Left lobe of liver (tissue), 2 donors: ENCODE measurements at regions not wholly inside any gene's neighbourhood (a gene's known extent, or its start where the extent isn't known, plus 50 kb on each side); places are given as distances from the start of the nearest gene placed in this dataset.
"Not testable (repeated sequence)": the region's sequence is repeated elsewhere in the genome, so short reads cannot be mapped to it uniquely, and the experiment has no call there.

Experiments
- ATAC-seq: fragments of 200-7000 bp; cut with Tn5 transposase; one replicate; pipeline ENCODE4 v1.9.1; 2020; ENCODE audit warnings: mild to moderate bottlenecking, moderate library complexity
- DNase-seq: peaks from one replicate; pipeline ENCODE4 v3.0.0-alpha.2; 2020; ENCODE audit warnings: low spot score
- donor health status: DM: no; HTN: no; CAD: no; lungs with moderate emphysema.
- donor health status: DM: no; HTN: yes; CAD: no.

DNA sequence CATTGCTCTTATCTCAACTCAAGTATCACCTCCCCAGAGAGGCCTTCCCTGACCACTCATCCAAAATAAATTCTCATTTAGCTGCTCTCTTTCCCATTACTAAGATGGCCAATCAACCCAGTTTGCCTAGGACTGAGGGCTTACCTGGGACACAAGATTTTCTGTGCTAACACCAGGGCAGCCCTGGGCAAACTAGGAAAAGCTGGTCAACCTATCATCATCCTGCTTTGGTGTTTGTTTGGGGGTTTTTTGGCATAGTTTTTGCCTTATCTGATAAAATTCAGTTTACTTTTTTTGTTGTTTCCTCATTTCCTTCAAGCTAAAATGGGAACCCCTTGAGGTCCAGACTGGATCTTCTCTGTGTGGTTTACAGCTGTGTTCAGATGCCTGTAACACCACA lies 131.4 kb upstream of the NR2F2 start:
- ATAC-seq: no peak
- no peak for DNase-seq

- DNase-seq: no peak
- ATAC-seq: no peak
Observed at GRCh38 chr15:96200357-96200967, 130.0 kb upstream of the NR2F2 start.

- no peak for DNase-seq
- no peak for ATAC-seq
Observed at GRCh38 chr15:96201696-96202095, 128.8 kb upstream of the NR2F2 start.

DNA sequence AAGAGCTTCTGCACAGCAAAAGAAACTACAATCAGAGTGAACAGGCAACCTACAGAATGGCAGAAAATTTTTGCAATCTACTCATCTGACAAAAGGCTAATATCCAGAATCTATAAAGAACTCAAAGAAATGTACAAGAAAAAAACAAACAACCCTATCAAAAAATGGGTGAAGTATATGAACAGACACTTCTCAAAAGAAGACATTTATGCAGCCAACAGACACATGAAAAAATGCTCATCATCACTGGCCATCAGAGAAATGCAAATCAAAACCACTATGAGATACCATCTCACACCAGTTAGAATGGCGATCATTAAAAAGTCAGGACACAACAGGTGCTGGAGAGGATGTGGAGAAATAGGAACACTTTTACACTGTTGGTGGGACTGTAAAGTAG lies 124.9 kb upstream of the NR2F2 start:
- DNase-seq, ATAC-seq: not testable (repeated sequence)

GRCh38 chr15:96207377-96208006 lies 123.0 kb upstream of the NR2F2 start:
- DNase-seq: no peak
- ATAC-seq: peak; percentile 70

GRCh38 chr15:96209285-96209735 lies 121.2 kb upstream of the NR2F2 start:
- peak; percentile 77 for ATAC-seq
- peak; percentile 62 for DNase-seq

DNA sequence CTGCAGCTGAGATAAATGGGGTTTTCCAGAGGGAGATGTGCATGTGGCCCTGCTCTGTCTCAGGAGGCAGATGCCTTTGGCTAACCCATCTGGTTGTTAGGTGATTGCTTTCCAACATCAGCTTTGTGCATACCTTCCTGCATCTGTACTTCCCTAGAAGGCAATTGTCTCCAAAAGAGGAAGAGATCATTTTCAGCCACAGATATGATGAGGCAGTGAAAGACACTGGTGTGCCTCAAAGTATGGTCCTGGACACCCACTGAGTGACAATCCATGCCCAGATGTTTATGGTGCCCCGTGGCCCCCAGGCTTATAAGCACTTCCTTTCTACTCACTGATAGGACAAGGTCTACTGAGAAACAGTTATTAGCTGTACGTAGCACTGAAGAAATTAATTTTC lies 117.5 kb upstream of the NR2F2 start:
- ATAC-seq (no peak), DNase-seq (no peak)

GRCh38 chr15:96213896-96214295 lies 116.6 kb upstream of the NR2F2 start:
- ATAC-seq (peak; percentile 63), DNase-seq (peak; percentile 50)

DNA sequence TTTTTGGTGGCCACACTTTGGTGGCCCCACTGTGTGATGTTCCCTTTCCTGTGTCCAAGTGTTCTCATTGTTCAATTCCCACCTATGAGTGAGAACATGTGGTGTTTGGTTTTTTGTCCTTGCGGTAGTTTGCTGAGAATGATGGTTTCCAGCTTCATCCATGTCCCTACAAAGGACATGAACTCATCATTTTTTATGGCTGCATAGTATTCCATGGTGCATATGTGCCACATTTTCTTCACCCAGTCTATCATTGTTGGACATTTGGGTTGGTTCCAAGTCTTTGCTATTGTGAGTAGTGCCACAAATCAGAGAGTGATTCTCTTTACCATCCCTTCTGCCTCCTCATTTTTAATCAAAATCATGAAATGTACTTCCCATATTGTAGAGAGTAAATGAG lies 114.0 kb upstream of the NR2F2 start:
- DNase-seq, ATAC-seq: not testable (repeated sequence)

DNA sequence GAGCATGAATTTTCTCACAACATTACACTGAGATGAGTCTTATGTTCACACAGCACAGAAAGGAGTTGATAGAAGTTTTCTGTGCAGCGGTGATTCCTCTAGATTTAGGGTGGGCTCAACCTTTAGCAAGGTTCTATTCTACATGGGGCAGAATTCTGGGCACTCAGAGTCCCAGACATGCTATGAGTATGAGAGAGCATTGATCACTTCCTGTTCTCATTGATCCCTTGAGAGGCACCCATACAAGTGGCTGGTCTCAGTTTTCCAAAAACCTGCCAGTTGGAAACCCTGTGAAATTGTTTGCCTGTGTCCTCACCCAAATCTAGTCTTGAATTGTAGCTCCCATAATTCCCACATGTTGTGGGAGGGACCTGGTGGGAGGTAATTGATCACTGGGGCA lies 112.5 kb upstream of the NR2F2 start:
- no peak for DNase-seq
- no peak for ATAC-seq

GRCh38 chr15:96218623-96219455 lies 111.7 kb upstream of the NR2F2 start:
- no peak for ATAC-seq
- no peak for DNase-seq

GRCh38 chr15:96219681-96220080 lies 110.8 kb upstream of the NR2F2 start:
- ATAC-seq (no peak), DNase-seq (no peak)

- ATAC-seq: no peak
- DNase-seq: no peak
Observed at GRCh38 chr15:96220657-96221056, 109.8 kb upstream of the NR2F2 start.

DNA sequence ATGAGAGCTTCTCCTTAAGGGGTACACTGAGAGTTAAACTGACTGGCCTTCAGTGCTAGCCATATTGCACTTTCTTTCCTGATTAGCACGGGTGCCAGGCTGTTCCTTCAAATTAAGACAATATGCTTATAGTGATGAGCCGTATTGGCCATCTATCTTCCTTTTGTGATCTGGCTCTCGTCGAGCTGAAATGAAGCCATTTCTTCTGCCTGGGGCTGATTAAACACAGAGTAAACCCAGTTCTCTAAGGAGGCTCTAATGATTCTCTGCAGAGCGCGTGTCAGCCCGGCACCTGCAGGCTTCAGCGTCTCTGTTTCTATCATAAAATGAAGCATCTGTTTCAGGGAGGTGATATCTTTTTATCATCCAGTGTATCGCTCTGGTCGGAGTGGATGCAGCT lies 107.5 kb upstream of the NR2F2 start:
- ATAC-seq (no peak), DNase-seq (no peak)

GRCh38 chr15:96223939-96224338 lies 106.6 kb upstream of the NR2F2 start:
- DNase-seq (no peak), ATAC-seq (no peak)

DNA sequence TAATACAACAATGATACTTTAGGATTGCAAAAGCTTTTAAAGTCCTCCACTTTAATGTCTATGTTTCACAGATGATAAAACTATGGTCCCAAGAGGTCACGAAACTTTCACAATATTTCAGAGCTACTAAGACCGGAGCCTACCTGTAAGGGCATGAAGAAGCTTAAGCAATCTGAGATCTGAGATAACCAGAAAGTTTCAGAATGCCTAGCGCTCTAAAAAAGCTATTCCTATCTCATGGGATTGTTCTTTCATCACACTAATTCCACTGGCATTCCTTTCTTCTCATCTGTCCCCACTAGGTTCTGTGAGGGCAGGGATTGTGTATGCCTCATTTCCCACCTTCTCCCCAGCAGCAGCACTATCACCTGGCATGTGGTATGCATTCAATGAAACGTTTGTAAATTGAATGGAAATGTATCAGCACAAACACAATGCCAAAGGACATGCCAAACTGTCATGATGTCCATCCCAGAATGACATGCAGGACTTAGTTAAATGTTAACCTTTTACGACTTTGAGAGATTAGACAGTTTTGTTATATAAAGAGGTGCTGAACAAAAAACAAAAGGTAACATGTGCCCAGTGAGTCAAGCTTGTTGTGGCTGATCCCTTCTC lies 104.7 kb upstream of the NR2F2 start:
- DNase-seq (no peak), ATAC-seq (peak; percentile 86)

DNA sequence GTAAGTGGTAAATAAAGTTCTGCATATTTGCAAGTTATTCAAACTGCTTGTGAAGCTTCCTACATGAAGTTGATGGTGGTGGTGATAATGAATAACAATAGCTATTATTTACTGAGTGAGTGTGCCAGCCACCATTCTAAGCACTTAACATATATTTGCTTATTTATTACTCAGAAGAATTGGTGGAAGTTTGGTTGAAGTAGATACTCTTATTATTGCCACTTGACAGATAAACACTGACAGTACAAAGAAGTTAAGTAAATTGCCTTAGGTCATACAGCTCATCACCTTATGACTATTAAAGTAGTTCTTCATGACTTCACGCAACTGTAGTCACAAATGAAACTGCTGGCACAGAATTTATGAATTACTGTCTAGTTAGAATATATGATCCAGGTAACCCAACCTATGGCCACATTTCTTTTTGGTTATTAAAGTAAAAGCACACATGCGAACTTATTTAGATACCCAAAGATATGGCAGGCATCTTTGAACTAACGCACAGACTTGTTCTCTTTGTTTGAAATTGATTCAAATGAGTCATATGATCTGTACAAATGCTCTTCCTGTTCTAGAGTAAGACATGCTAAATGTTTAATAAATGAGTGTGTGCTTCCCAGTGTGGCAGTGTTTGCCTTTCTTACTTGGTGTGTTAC lies 99.8 kb upstream of the NR2F2 start:
- ATAC-seq: no peak
- DNase-seq: no peak

DNA sequence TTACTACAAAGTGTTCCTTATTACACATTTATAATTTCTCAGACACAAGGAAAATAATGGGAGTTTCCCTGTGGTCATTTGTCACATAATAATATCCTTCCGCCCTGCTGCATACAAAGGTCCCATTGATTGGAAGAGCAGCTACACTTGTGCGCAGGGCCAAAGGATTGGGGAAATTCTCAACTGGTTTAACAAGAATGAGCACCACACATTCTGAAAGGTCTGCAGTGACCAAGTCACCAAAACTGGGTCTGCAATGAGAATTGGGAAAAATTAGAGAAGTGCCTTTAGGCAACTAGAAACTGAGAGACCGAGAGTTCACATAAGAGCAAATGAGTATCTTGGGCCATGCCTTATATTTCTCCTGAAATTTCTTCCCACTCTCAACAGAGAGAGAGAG lies 98.2 kb upstream of the NR2F2 start:
- no peak for ATAC-seq

DNA sequence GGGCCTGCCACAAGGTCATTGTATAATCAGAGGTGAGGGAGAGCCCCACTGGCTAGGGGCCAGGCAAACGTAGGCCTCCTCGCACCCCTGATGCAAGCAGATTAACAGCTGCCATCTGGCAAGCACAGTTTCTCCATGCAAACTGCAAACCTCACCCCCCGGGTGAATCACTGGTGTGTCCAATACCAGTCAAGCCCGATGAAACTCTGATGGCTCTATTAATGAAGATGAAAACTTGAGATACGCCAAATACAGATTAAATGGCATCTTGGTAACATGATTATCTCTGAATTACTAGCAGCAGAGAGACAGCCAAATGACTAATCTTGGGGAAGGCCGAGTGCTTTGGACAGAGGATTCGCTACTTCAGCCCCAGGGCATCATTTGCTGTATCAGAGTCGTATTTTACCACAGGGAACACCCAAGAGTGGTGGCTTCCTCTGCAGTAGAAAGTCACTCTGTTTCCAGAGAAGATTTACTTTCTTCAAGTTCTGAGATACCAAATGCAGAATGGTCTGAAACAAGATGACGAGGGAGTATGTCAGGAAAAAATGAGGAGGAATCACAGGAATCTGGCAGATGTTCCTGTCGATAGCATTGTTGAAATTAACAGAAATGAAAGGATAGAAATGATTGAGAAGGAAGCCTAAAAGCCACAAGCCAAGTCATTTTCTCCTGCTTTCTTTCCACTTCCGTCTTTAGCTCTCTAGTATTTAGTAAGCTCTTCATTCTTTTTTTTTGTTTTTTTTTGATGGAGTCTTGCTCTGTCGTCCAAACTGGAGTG lies 96.2 kb upstream of the NR2F2 start:
- DNase-seq (no peak), ATAC-seq (no peak)

More for the DNA sequence above, 98.2 kb upstream of the NR2F2 start:
- no peak for DNase-seq

- ATAC-seq: no peak
Observed at GRCh38 chr15:96237002-96237401, 93.5 kb upstream of the NR2F2 start.

More at GRCh38 chr15:96237002-96237401, 93.5 kb upstream of the NR2F2 start:
- DNase-seq: no peak
